ENCODE measurements at regions not wholly inside any gene's neighbourhood (a gene's known extent, or its start where the extent isn't known, plus 50 kb on each side); places are given as distances from the start of the nearest gene placed in this dataset.

DNA sequence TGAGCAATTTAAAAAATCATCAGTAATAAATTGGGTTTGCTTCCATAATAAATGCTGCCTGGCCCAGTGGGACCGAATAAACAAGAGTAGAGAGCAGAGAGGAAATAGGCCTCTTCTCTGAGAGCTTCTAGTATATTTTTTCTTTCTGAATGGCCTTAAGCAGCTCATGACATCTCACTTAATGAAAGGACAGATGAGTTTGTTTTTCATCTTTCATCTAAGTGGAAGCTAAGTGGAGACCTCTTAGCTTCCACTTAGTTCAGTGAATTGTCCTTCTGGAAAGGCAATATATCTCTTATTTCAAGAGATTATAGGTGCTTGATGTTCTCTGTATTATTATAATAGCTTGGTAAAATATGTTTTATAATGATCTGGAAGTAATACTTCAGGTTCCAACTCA lies 245.9 kb upstream of the ANO3 start:
- TF ChIP-seq CTCF (IDR thresholded peaks at IDR 0.05; ENCODE audit: low read depth, low read length): no peak
- no peak overlapping the region for H3K4me3 ChIP-seq (ENCODE audit: low read depth, low read length)

DNA sequence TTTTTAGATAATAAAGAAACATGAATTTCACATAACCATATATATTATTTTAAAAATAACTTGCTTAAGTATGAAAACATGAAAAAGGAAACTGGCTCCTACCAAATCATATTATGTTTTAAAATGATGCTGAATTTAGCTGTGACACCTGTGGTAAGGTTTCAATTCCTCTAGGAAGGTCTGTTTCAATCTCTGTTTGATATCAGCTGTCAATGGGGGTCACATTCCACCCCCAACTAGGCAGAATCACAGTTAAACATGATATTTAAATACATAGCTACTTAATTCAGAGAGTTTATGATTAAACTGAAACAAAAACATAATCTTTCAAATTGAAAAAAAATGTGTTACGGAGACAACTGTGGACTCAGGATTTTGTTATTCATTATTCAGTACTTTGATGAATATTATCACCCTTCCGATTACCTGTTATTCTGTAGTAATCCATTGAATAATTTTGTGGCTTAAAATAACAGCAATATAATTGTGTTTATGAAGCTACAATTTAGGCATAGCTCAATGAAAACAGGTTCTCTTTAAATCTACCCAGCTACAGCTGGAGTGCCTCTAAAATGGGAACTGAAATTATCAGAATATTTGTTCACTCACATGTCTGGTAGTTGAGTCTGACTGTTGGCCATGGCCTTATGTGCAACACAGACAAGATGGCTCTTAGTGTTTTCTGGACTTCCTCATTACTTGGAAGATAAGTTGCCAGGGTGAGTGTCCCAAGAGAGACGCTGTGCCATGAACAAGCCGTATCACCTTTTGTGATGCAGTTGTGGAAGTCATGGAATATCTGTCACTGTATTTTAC lies 244.6 kb upstream of the ANO3 start:
- no peak overlapping the region for H3K4me3 ChIP-seq (ENCODE audit: low read depth, low read length)
- TF ChIP-seq CTCF (IDR thresholded peaks at IDR 0.05; ENCODE audit: low read depth, low read length): no peak

DNA sequence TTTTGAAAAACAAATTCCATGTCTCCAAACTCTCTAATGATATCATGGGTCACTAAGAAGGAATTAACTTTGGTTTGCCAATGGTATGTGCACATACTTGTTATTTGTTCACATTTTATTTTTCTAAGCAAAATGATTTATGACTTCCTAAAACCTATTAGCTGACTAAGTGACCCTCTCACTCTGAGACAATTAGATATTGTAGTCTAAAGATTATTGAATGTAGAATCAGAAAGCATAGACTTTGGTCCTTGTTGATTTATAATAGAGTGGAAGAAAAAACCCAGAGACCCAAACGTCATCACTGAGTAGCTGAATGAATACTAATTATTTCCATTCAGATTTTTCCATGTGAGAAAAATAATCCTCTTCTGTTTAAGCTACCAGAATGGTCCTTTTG lies 243.5 kb upstream of the ANO3 start:
- H3K4me3 ChIP-seq (ENCODE audit: low read depth, low read length): no peak overlapping the region
- TF ChIP-seq CTCF (IDR thresholded peaks at IDR 0.05; ENCODE audit: low read depth, low read length): no peak

GRCh38 chr11:26090651-26091050 lies 241.3 kb upstream of the ANO3 start:
- no peak for TF ChIP-seq CTCF (IDR thresholded peaks at IDR 0.05; ENCODE audit: low read depth, low read length)
- no peak overlapping the region for H3K4me3 ChIP-seq (ENCODE audit: low read depth, low read length)

GRCh38 chr11:26093206-26093605 lies 238.7 kb upstream of the ANO3 start:
- TF ChIP-seq CTCF (IDR thresholded peaks at IDR 0.05; ENCODE audit: low read depth, low read length): no peak
- H3K4me3 ChIP-seq (ENCODE audit: low read depth, low read length): no peak overlapping the region

- H3K4me3 ChIP-seq (ENCODE audit: low read depth, low read length): no peak overlapping the region
- TF ChIP-seq CTCF (IDR thresholded peaks at IDR 0.05; ENCODE audit: low read depth, low read length): no peak
These were observed 236.6 kb upstream of the ANO3 start for GRCh38 chr11:26095340-26095739.

DNA sequence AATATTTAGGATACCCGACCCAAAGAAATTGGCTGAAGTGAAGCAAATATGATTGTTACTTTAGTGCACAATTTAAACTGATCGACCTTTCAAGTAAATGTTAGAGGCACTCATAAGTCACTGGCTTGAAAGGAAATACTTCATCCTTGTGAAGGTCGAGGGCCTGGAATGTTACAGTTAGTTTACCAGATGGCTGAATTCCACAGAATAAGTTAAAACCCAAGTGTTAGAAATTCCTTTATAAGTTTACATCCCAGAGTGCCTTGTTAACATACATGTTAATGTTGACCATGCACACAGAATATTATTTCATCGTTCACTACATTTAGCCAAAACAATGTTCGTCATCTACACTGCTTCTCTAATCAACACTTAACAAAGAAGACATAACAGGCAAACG lies 235.5 kb upstream of the ANO3 start:
- H3K4me3 ChIP-seq (ENCODE audit: low read depth, low read length): no peak overlapping the region
- TF ChIP-seq CTCF (IDR thresholded peaks at IDR 0.05; ENCODE audit: low read depth, low read length): no peak
